Neural cell (in vitro differentiated cells): ENCODE measurements at regions not wholly inside any gene's neighbourhood (a gene's known extent, or its start where the extent isn't known, plus 50 kb on each side); places are given as distances from the start of the nearest gene placed in this dataset.

Experiments
- TF ChIP-seq, protein P1 (sequence below): IDR thresholded peaks from 2 replicates; pipeline ENCODE4 v1.6.1; 2012; ENCODE audit warnings: borderline replicate concordance
- TF ChIP-seq, protein P2 (sequence below): fragments of 450-650 bp; IDR thresholded peaks from 2 replicates; pipeline ENCODE4 v1.5.1; 2014; ENCODE audit warnings: antibody characterized with exemption, mild to moderate bottlenecking, moderate library complexity; ENCODE audit not compliant: poor library complexity, severe bottlenecking

DNA sequence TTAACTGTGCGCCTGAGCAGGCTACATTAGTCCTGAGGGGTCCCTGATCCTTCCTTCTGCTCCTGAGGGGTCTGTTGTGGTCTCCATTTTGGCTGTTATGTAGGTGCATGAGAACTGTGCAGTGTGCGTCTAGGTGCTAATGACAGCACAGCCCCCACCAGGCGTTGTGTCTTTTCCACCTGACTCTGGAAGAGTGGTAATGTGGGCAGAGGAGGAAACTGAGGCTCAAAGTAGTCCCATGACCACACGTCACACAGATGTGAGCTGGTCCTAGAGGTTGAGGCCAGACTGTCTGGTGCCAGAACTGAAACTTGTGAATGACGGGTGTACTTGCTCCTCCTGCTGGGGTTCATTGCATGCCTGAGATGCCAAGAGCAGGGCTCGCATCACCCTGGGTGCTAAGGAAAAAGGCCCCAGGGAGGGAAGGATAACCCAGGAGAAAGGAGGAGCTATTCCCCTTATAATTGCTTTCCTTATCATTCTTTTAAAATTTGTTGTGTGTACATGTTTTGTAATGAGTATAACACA, 111.8 kb downstream of the SLC25A47 start:
- TF ChIP-seq, protein P1, sequence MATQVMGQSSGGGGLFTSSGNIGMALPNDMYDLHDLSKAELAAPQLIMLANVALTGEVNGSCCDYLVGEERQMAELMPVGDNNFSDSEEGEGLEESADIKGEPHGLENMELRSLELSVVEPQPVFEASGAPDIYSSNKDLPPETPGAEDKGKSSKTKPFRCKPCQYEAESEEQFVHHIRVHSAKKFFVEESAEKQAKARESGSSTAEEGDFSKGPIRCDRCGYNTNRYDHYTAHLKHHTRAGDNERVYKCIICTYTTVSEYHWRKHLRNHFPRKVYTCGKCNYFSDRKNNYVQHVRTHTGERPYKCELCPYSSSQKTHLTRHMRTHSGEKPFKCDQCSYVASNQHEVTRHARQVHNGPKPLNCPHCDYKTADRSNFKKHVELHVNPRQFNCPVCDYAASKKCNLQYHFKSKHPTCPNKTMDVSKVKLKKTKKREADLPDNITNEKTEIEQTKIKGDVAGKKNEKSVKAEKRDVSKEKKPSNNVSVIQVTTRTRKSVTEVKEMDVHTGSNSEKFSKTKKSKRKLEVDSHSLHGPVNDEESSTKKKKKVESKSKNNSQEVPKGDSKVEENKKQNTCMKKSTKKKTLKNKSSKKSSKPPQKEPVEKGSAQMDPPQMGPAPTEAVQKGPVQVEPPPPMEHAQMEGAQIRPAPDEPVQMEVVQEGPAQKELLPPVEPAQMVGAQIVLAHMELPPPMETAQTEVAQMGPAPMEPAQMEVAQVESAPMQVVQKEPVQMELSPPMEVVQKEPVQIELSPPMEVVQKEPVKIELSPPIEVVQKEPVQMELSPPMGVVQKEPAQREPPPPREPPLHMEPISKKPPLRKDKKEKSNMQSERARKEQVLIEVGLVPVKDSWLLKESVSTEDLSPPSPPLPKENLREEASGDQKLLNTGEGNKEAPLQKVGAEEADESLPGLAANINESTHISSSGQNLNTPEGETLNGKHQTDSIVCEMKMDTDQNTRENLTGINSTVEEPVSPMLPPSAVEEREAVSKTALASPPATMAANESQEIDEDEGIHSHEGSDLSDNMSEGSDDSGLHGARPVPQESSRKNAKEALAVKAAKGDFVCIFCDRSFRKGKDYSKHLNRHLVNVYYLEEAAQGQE: no peak
- TF ChIP-seq, protein P2, sequence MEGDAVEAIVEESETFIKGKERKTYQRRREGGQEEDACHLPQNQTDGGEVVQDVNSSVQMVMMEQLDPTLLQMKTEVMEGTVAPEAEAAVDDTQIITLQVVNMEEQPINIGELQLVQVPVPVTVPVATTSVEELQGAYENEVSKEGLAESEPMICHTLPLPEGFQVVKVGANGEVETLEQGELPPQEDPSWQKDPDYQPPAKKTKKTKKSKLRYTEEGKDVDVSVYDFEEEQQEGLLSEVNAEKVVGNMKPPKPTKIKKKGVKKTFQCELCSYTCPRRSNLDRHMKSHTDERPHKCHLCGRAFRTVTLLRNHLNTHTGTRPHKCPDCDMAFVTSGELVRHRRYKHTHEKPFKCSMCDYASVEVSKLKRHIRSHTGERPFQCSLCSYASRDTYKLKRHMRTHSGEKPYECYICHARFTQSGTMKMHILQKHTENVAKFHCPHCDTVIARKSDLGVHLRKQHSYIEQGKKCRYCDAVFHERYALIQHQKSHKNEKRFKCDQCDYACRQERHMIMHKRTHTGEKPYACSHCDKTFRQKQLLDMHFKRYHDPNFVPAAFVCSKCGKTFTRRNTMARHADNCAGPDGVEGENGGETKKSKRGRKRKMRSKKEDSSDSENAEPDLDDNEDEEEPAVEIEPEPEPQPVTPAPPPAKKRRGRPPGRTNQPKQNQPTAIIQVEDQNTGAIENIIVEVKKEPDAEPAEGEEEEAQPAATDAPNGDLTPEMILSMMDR: no peak
